ENCODE measurements at regions not wholly inside any gene's neighbourhood (a gene's known extent, or its start where the extent isn't known, plus 50 kb on each side); places are given as distances from the start of the nearest gene placed in this dataset.

DNA sequence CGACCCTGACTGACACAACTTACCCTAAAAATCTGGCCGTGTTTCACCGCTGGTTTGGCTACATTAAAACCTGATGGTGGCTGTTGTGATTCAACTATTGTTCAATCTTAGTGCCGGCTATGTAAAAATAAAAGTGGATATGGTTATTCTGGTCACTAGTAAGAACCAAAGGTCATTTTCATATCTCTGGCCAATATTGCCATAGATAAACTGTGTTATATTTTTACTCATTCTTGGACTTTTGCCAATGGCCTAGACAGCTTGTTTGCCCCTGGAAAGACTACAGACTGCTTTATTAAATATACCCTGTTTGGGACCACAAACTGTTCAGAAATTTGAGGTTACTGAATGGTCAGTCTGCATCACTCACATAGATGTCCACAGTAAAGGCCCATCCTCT is 258.5 kb upstream of the KLHL1 start:
- H3K4me2 ChIP-seq (ENCODE audit: low read depth, low read length, poor library complexity, severe bottlenecking), result no peak overlapping the region
- no peaks in the 10 kb centered on the region for H3K9me3 ChIP-seq (ENCODE audit: insufficient read depth, low read depth, low read length)
- H3K4me3 ChIP-seq (ENCODE audit: low read length, poor library complexity, severe bottlenecking), result no peak overlapping the region
- H4K20me1 ChIP-seq (ENCODE audit: insufficient read depth, low read length, poor library complexity, severe bottlenecking), result no peaks in the 10 kb centered on the region
- no peaks in the 10 kb centered on the region for H3K27me3 ChIP-seq (ENCODE audit: insufficient read depth, low read length, poor library complexity, severe bottlenecking)
- H3K9me2 ChIP-seq (replicated peaks; ENCODE audit: low read depth, low read length), result no peaks in the 10 kb centered on the region
- no peaks in the 10 kb centered on the region for H3F3A ChIP-seq (ENCODE audit: low read depth)
- no peaks in the 10 kb centered on the region for H3K4me1 ChIP-seq (ENCODE audit: insufficient read depth, low read length, poor library complexity, severe bottlenecking)
- no peaks in the 10 kb centered on the region for H3K79me2 ChIP-seq (ENCODE audit: insufficient read depth, low read length)
- no peak overlapping the region for H2AFZ ChIP-seq (ENCODE audit: low read length)
- TF ChIP-seq, protein P1, sequence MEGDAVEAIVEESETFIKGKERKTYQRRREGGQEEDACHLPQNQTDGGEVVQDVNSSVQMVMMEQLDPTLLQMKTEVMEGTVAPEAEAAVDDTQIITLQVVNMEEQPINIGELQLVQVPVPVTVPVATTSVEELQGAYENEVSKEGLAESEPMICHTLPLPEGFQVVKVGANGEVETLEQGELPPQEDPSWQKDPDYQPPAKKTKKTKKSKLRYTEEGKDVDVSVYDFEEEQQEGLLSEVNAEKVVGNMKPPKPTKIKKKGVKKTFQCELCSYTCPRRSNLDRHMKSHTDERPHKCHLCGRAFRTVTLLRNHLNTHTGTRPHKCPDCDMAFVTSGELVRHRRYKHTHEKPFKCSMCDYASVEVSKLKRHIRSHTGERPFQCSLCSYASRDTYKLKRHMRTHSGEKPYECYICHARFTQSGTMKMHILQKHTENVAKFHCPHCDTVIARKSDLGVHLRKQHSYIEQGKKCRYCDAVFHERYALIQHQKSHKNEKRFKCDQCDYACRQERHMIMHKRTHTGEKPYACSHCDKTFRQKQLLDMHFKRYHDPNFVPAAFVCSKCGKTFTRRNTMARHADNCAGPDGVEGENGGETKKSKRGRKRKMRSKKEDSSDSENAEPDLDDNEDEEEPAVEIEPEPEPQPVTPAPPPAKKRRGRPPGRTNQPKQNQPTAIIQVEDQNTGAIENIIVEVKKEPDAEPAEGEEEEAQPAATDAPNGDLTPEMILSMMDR (conservative IDR thresholded peaks at IDR 0.05; ENCODE audit: low read length), result no peak
- no peak for TF ChIP-seq EZH2phosphoT487 (IDR thresholded peaks at IDR 0.05; ENCODE audit: borderline replicate concordance)
- H3K36me3 ChIP-seq (ENCODE audit: insufficient read depth, low read length), result no peaks in the 10 kb centered on the region
- H3K9ac ChIP-seq (ENCODE audit: low read depth, low read length, poor library complexity, severe bottlenecking), result no peak overlapping the region

DNA sequence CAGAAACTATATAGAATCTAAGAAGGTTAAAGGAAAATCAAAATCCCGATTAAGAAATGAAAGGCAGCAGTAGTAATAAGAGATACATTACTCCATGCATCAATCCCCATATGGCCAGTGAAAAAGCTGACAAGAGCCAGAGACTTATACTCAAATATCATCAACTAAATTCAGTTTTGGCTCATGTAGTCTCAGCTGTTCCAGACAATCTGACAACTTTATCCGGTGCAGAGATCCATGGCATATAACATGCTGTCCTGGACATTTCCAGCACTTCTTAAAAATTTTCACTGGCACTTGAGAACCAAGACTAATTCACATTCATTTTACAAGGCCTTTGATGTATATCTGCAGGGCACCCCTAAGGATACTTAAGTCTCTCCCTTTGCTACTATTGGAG is 255.7 kb upstream of the KLHL1 start:
- TF ChIP-seq, protein P1 (conservative IDR thresholded peaks at IDR 0.05; ENCODE audit: low read length), result no peak
- H3K36me3 ChIP-seq (ENCODE audit: insufficient read depth, low read length), result no peaks in the 10 kb centered on the region
- H3K4me2 ChIP-seq (ENCODE audit: low read depth, low read length, poor library complexity, severe bottlenecking), result no peak overlapping the region
- H3K9me3 ChIP-seq (ENCODE audit: insufficient read depth, low read depth, low read length), result no peaks in the 10 kb centered on the region
- H3K27me3 ChIP-seq (ENCODE audit: insufficient read depth, low read length, poor library complexity, severe bottlenecking), result no peaks in the 10 kb centered on the region
- no peaks in the 10 kb centered on the region for H3K9me2 ChIP-seq (replicated peaks; ENCODE audit: low read depth, low read length)
- no peaks in the 10 kb centered on the region for H3K4me1 ChIP-seq (ENCODE audit: insufficient read depth, low read length, poor library complexity, severe bottlenecking)
- H2AFZ ChIP-seq (ENCODE audit: low read length), result no peak overlapping the region
- no peaks in the 10 kb centered on the region for H3K79me2 ChIP-seq (ENCODE audit: insufficient read depth, low read length)
- H3K9ac ChIP-seq (ENCODE audit: low read depth, low read length, poor library complexity, severe bottlenecking), result no peak overlapping the region
- H4K20me1 ChIP-seq (ENCODE audit: insufficient read depth, low read length, poor library complexity, severe bottlenecking), result no peaks in the 10 kb centered on the region
- H3K4me3 ChIP-seq (ENCODE audit: low read length, poor library complexity, severe bottlenecking), result no peak overlapping the region
- H3F3A ChIP-seq (ENCODE audit: low read depth), result no peaks in the 10 kb centered on the region

DNA sequence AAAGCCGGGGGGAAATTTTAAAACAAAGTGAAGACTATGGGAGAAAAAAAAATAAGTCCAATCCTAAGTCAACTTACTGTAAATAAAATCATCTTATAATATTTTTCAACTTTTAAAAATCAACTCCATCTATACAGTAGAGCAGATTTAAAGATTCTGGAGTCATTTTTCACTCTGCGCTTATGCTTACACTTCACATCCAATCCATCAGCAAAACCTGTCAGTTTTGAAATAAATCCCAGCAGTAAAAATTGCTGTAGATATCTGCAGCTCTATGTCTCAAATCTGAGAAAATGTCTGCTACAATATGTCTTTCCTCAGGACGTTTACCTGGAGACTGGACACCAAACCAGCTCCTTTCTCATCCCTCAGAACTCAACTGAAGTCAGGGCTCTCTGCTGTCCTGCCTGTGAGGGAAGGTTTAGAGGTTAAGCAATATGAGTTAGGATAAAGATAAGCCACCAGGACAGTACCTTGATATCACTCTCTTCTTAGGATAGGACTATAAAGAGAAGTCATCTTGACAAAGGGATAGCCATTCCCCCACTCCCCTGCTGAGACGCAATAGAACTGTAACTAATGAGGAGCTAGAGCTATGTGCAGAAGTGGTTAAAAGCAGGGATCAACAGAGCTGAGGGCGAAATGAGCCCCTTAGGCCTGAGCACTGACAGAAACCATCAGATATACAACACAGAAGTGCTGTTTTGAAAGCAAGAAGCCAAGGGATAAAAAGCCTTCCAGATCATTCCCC is 254.7 kb upstream of the KLHL1 start:
- no peaks in the 10 kb centered on the region for H3K36me3 ChIP-seq (ENCODE audit: insufficient read depth, low read length)
- no peak overlapping the region for H3K4me2 ChIP-seq (ENCODE audit: low read depth, low read length, poor library complexity, severe bottlenecking)
- no peaks in the 10 kb centered on the region for H3F3A ChIP-seq (ENCODE audit: low read depth)
- H4K20me1 ChIP-seq (ENCODE audit: insufficient read depth, low read length, poor library complexity, severe bottlenecking), result no peaks in the 10 kb centered on the region
- no peak overlapping the region for H2AFZ ChIP-seq (ENCODE audit: low read length)
- H3K27me3 ChIP-seq (ENCODE audit: insufficient read depth, low read length, poor library complexity, severe bottlenecking), result no peaks in the 10 kb centered on the region
- no peaks in the 10 kb centered on the region for H3K79me2 ChIP-seq (ENCODE audit: insufficient read depth, low read length)
- H3K9me3 ChIP-seq (ENCODE audit: insufficient read depth, low read depth, low read length), result no peaks in the 10 kb centered on the region
- no peak overlapping the region for H3K9ac ChIP-seq (ENCODE audit: low read depth, low read length, poor library complexity, severe bottlenecking)
- no peak overlapping the region for H3K4me3 ChIP-seq (ENCODE audit: low read length, poor library complexity, severe bottlenecking)
- no peak for TF ChIP-seq EZH2phosphoT487 (IDR thresholded peaks at IDR 0.05; ENCODE audit: borderline replicate concordance)
- TF ChIP-seq, protein P1 (conservative IDR thresholded peaks at IDR 0.05; ENCODE audit: low read length), result no peak
- no peaks in the 10 kb centered on the region for H3K9me2 ChIP-seq (replicated peaks; ENCODE audit: low read depth, low read length)
- H3K4me1 ChIP-seq (ENCODE audit: insufficient read depth, low read length, poor library complexity, severe bottlenecking), result no peaks in the 10 kb centered on the region

All from Loucy (cell line).